GM12892 (cell line): ENCODE measurements at regions not wholly inside any gene's neighbourhood (a gene's known extent, or its start where the extent isn't known, plus 50 kb on each side); places are given as distances from the start of the nearest gene placed in this dataset.

Experiments
- POLR2A ChIP-seq: IDR thresholded peaks from 2 replicates; pipeline ENCODE4 v1.6.1; 2011; ENCODE audit warnings: low read depth, low read length, control low read depth
- POLR2AphosphoS5 ChIP-seq: IDR thresholded peaks from 2 replicates; pipeline ENCODE4 v1.6.1; 2011; ENCODE audit warnings: low read depth, low read length, control low read depth
- TAF1 ChIP-seq: IDR thresholded peaks from 2 replicates; pipeline ENCODE4 v1.6.1; 2011; ENCODE audit warnings: low read depth, mild to moderate bottlenecking, control low read depth, low read length, borderline replicate concordance

DNA sequence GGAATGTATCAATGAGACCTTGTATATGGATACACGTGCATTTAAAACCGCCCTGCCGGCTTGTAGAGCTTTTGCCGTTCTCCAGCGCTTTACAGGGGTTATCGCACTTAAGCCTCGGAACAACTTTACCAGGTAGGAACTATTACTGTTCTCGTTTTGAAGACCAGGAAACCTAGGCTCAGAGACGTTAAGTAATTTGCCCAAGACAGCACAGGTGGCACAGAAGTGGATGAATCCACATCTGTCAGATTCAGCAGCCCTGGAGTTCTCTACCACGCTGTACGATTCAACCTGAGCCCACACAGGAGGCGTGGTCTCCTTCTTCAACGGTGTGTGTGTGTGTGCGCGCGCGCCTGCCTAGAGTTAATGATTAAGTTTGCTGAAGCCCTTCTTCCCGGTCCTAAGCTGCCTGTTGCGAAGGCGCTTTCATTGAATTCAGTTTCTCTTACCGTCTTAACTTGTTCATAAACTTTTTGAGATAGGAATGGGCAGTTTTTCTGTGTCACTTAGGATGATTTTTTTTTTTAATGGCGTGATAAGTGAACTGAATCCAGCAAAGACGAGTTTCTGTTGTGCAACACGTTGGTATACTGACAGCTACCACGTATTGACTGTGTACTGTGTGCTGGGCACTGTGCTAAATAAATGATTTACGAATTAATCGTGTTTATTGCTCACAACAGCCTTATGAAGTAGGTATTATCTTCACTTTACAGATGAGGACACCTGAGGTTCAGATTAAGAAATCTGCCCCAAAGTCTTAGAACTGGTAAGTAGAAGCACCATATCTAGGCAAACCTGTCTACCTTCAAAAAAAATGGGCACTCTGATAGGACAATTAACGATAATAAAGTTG lies 67.4 kb downstream of the KCNRG start:
- no peak; the same call in 1 of the 2 replicates for TF ChIP-seq POLR2A
- TF ChIP-seq POLR2AphosphoS5, result no peak; the same call in 1 of the 2 replicates
- no peak for TF ChIP-seq TAF1
